Right cardiac atrium (tissue), 5 donors: ENCODE measurements at regions not wholly inside any gene's neighbourhood (a gene's known extent, or its start where the extent isn't known, plus 50 kb on each side); places are given as distances from the start of the nearest gene placed in this dataset.

Source experiments
- ATAC-seq, 2 donors: fragments of 200-7000 bp; cut with Tn5 transposase; one replicate each; pipeline versions ENCODE4 v1.8.0 to v1.9.1; 2020; ENCODE audit warnings: moderate library complexity in 2 of 2, mild to moderate bottlenecking in 1 of 2
- DNase-seq, 3 donors: peaks; one replicate each; pipeline ENCODE4 v3.0.0-alpha.2; 2020
- H3K27ac ChIP-seq: one replicate; pipeline ENCODE4 v1.5.1; 2013; ENCODE audit warnings: mild to moderate bottlenecking, low read length, control low read depth, moderate library complexity
- H3K27me3 ChIP-seq: one replicate; pipeline ENCODE4 v1.6.1; 2013; ENCODE audit not compliant: control insufficient read depth, insufficient read depth
- H3K4me1 ChIP-seq: one replicate; pipeline ENCODE4 v1.6.1; 2013; ENCODE audit warnings: low read length; ENCODE audit not compliant: control insufficient read depth, insufficient read depth
- H3K4me3 ChIP-seq: one replicate; pipeline ENCODE4 v1.5.1; 2013; ENCODE audit warnings: low read length, control low read depth
- H3K9me3 ChIP-seq: one replicate; pipeline ENCODE4 v1.6.1; 2013; ENCODE audit warnings: low read length; ENCODE audit not compliant: control insufficient read depth
- WGBS: extraction: QIAGEN DNeasy Blood & Tissue Kit; methylation state at CpG from one replicate; pipeline ENCODE4 v1.1.7; 2013; 5-methylcytosine and 5-hydroxymethylcytosine counted together
- intact Hi-C, 4 donors: fragments of 100-400 bp; cut with DNase I; formaldehyde crosslinking; loops; one replicate each; pipeline versions ENCODE4 v1.11.0 to v1.14.0; 2022 to 2023
- donor health status: healthy with polysubstance abuse.
- donor health status: DM: no; HTN: yes; CAD: no.
- donor health status: DM: no; HTN: no; CAD: no.
- donor health status: DM: no; HTN: yes; CAD: no; lungs with severe emphysema.
- donor health status: DM: yes; HTN: yes; CAD: no.

DNA sequence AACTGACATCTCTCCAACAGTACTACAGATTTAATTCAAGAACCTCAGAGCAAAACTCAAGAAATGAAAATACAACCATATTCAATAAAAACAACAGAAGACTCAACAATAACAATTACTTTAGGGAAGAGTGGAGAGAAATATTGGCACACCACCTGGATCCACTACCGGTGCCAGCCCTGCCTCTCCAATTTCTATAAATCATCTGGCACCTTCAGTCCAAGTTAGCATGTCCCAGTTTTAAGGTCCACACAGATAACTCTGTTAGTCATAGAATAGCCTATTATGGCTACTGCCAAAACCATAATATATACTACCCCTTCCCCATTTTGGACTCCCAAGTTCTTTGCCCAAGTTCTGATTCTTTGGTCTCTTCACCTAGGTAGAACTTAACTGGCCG, 69.9 kb upstream of the PSMA6 start:
- DNase-seq = no peak
- peaks cover 3% of the 10 kb centered on the region for H3K4me1 ChIP-seq
- no peaks in the 10 kb centered on the region for H3K27me3 ChIP-seq
- H3K4me3 ChIP-seq = no peak overlapping the region
- 85% methylated on average over 2 of the region's 2 CpGs for WGBS
- no peak for ATAC-seq
- no peak overlapping the region for H3K27ac ChIP-seq
- H3K9me3 ChIP-seq = no peaks in the 10 kb centered on the region
- intact Hi-C loops = loop anchor here in 2 of 4 donors (5.0 to 10.0 kb wide), 2 partner anchors 62 to 190 kb away; no protein-coding TSS in a partner anchor

- intact Hi-C loops = loop anchor here in 2 of 4 donors (5.0 to 10.0 kb wide), 2 partner anchors 62 to 189 kb away; no protein-coding TSS in a partner anchor
- no peak for ATAC-seq
- Histone ChIP-seq H3K4me1 (peaks cover 3% of the 10 kb centered on the region), H3K4me3 (no peak overlapping the region), H3K27ac (no peak overlapping the region), H3K9me3 (no peaks in the 10 kb centered on the region), H3K27me3 (no peaks in the 10 kb centered on the region)
- DNase-seq = no peak
- 87% methylated on average over 5 of the region's 5 CpGs for WGBS
Observed at GRCh38 chr14:35222872-35223466, 69.2 kb upstream of the PSMA6 start.

- intact Hi-C loops = loop anchor here in 2 of 4 donors (5.0 to 10.0 kb wide), 2 partner anchors 61 to 188 kb away; no protein-coding TSS in a partner anchor
- no peak for DNase-seq
- Histone ChIP-seq H3K4me1 (peaks cover 3% of the 10 kb centered on the region), H3K4me3 (no peak overlapping the region), H3K27me3 (no peaks in the 10 kb centered on the region), H3K27ac (no peak overlapping the region), H3K9me3 (no peaks in the 10 kb centered on the region)
- no peak for ATAC-seq
Observed at GRCh38 chr14:35223927-35224326, 68.3 kb upstream of the PSMA6 start.

DNA sequence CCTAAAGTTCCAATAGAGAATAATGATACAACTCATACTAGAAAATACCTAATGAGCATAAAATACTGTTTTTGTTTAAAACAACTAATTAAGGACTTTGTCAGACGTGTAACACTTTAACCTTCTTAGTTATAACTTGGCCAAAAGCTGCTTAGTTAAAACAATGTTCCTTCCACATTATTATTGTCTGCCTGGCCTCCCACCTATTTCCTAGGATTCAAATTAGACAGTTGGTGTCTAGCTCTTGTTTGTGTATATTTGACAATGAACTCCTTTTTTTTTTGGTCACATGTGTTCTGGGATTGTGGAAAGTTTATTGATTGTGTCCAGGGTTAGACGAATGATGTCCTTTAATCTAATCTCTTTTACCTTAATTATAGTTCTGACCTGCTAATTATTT, 67.6 kb upstream of the PSMA6 start:
- H3K27ac ChIP-seq = no peak overlapping the region
- intact Hi-C loops = loop anchor here in 2 of 4 donors (5.0 to 10.0 kb wide), 2 partner anchors 60 to 188 kb away; no protein-coding TSS in a partner anchor
- H3K27me3 ChIP-seq = no peaks in the 10 kb centered on the region
- no peak for DNase-seq
- WGBS = 55% methylated on average over 2 of the region's 2 CpGs
- peaks cover 3% of the 10 kb centered on the region for H3K4me1 ChIP-seq
- no peak overlapping the region for H3K4me3 ChIP-seq
- ATAC-seq = no peak
- H3K9me3 ChIP-seq = no peaks in the 10 kb centered on the region

- Histone ChIP-seq H3K27ac (no peak overlapping the region), H3K27me3 (no peaks in the 10 kb centered on the region), H3K9me3 (no peaks in the 10 kb centered on the region), H3K4me3 (no peak overlapping the region), H3K4me1 (no peaks in the 10 kb centered on the region)
- DNase-seq (no peak), ATAC-seq (no peak)
- 90% methylated on average over 5 of the region's 5 CpGs for WGBS
- intact Hi-C loops = loop anchor here in 1 of 4 donors (10.0 kb wide), 1 partner anchor 56 kb away; no protein-coding TSS in a partner anchor
Observed at GRCh38 chr14:35229084-35229791, 62.9 kb upstream of the PSMA6 start.

DNA sequence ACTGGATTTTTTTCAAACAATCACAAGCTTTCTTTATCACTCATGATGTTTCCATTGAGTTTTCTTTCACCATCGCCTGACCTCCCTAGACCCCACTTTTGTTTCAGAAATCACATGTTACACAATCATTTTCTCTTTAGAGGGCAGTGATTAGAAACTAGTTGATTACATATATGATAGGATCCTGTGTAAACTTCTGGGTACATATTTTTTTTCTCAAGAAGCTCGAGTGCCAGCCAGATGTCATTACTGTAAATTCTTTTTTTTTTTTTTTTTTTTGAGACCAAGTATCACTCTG, 62.4 kb upstream of the PSMA6 start:
- no peak overlapping the region for H3K4me3 ChIP-seq
- DNase-seq (no peak), ATAC-seq (no peak)
- H3K27ac ChIP-seq = no peak overlapping the region
- no peaks in the 10 kb centered on the region for H3K27me3 ChIP-seq
- no peaks in the 10 kb centered on the region for H3K4me1 ChIP-seq
- WGBS = 64% methylated on average over 2 of the region's 2 CpGs
- H3K9me3 ChIP-seq = no peaks in the 10 kb centered on the region
- intact Hi-C loops = loop anchor here in 1 of 4 donors (10.0 kb wide), 1 partner anchor 55 kb away; no protein-coding TSS in a partner anchor

GRCh38 chr14:35231207-35231760, 60.9 kb upstream of the PSMA6 start:
- Histone ChIP-seq H3K9me3 (no peaks in the 10 kb centered on the region), H3K27ac (no peak overlapping the region), H3K4me3 (no peak overlapping the region), H3K27me3 (no peaks in the 10 kb centered on the region), H3K4me1 (no peaks in the 10 kb centered on the region)
- no peak for ATAC-seq
- intact Hi-C loops = no loop called here
- DNase-seq = no peak
- WGBS = 40% methylated on average over 2 of the region's 2 CpGs

DNA sequence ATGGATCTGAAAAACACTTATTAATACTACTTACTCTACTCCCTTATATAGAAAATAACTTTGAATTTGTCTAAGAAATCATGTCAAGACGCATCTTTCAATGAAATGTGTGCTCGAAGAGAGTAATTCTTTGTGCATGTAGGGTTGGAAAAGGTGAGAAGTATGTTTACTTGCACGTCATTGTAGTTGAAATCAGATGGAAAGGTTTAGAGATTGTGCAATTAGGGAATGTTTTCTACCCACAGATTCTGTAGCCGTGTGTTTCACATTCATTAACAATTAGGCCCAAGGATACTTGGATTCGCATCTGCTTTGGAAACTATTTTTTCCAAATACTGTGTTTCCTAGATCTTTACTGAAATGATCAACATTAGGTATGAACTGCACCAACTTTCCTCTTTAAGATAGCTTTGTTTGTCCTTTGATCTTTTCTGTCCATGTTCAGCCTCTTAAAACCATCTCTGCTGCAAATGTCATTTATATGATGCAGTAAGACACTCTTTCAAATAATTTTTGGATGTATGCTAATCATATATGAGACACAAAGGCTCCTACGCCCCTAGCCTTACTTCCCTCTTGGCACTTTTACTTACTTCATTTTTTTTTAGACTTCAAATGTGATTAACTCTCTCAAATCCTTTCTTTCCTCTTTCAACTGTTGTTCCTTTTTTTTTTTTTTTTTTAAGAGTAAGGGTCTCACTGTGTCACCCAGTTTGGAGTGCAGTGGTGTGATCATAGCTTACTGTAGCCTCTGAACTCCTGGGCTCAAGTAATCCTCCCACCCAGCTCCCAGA, 58.0 kb upstream of the PSMA6 start:
- intact Hi-C loops = no loop called here
- 64% methylated on average over 6 of the region's 6 CpGs for WGBS
- Histone ChIP-seq H3K4me3 (no peak overlapping the region), H3K9me3 (no peaks in the 10 kb centered on the region), H3K27me3 (no peaks in the 10 kb centered on the region), H3K4me1 (no peaks in the 10 kb centered on the region), H3K27ac (no peak overlapping the region)
- ATAC-seq (no peak), DNase-seq (no peak)

DNA sequence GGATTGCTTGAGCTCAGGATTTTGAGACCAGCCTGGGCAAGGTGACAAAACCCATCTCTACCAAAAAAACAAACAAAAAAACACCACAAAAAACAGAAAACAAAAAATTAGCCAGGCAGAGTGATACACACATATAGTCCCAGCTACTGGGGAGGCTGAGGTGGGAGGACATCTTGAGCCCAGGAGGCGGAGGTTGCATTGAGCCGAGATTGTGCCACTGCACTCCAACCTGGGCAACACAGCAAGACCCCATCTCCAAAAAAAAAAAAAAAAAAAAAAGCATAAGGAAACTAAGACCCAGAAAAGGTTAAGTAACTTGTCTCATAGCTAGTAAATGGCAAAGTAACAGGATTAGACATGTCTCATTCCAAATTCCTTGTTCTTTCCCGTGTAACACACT, 56.3 kb upstream of the PSMA6 start:
- H3K4me3 ChIP-seq = no peak overlapping the region
- DNase-seq (no peak), ATAC-seq (no peak)
- no peaks in the 10 kb centered on the region for H3K4me1 ChIP-seq
- H3K27me3 ChIP-seq = no peaks in the 10 kb centered on the region
- 96% methylated on average over 3 of the region's 3 CpGs for WGBS
- no peaks in the 10 kb centered on the region for H3K9me3 ChIP-seq
- intact Hi-C loops = no loop called here
- no peak overlapping the region for H3K27ac ChIP-seq

DNA sequence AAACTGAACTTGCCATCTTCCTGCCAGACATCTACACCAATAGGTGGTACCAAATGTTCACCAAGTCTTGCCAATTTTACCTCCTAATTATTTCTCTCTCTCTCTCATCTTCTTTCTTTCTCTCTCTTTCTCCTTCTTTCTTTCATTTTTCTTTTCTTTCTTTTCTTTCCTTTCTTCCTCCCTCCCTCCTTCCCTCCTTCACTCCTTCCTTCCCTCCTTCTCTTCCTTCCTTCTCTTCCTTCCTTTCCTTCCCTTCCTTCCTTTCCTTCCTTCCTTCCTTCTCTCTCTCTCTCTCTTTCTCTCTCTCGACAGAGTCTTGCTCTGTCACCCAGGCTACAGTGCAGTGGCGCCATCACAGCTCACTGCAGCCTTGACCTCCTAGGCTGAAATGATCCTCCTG, 55.4 kb upstream of the PSMA6 start:
- no peak overlapping the region for H3K4me3 ChIP-seq
- ATAC-seq (no peak), DNase-seq (no peak)
- H3K4me1 ChIP-seq = no peaks in the 10 kb centered on the region
- no peak overlapping the region for H3K27ac ChIP-seq
- WGBS = 83% methylated on average over 2 of the region's 2 CpGs
- H3K27me3 ChIP-seq = no peaks in the 10 kb centered on the region
- H3K9me3 ChIP-seq = no peaks in the 10 kb centered on the region
- intact Hi-C loops = no loop called here

DNA sequence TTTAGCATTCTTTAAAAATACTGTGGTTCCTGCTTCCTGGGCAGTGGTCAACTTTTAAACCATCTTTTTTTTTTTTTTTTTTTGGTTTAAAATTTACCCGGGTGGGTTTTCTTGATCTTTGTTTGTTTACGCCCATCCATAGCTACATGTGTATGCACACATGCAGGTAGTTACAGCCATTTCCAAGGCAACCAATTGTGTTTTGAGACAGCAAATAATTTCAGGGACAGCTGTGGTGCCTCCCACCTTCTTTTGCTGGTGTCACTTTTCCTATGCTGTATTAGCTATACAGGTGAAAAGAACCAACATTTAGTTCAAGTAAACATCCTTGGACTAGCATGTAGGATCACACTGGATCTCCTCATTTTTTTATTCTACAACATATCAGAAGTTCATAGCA, 52.0 kb upstream of the PSMA6 start:
- H3K9me3 ChIP-seq = no peaks in the 10 kb centered on the region
- H3K4me1 ChIP-seq = no peaks in the 10 kb centered on the region
- H3K4me3 ChIP-seq = no peak overlapping the region
- DNase-seq (no peak), ATAC-seq (no peak)
- intact Hi-C loops = no loop called here
- no peak overlapping the region for H3K27ac ChIP-seq
- 90% methylated on average over 2 of the region's 2 CpGs for WGBS
- H3K27me3 ChIP-seq = no peaks in the 10 kb centered on the region
